Stromal cell of bone marrow (primary cell): ENCODE measurements at regions not wholly inside any gene's neighbourhood (a gene's known extent, or its start where the extent isn't known, plus 50 kb on each side); places are given as distances from the start of the nearest gene placed in this dataset.
"Not testable (repeated sequence)": the region's sequence is repeated elsewhere in the genome, so short reads cannot be mapped to it uniquely, and the experiment has no call there.

Source experiments
- DNase-seq: peaks from one replicate; pipeline ENCODE4 v3.0.0-alpha.2; 2012; ENCODE audit warnings: low read depth

GRCh38 chr13:88717946-88718345, 1046.8 kb downstream of the SLITRK5 start:
- DNase-seq, result no peak

- DNase-seq, result no peak
These were observed 1047.6 kb downstream of the SLITRK5 start for GRCh38 chr13:88718781-88719180.

DNA sequence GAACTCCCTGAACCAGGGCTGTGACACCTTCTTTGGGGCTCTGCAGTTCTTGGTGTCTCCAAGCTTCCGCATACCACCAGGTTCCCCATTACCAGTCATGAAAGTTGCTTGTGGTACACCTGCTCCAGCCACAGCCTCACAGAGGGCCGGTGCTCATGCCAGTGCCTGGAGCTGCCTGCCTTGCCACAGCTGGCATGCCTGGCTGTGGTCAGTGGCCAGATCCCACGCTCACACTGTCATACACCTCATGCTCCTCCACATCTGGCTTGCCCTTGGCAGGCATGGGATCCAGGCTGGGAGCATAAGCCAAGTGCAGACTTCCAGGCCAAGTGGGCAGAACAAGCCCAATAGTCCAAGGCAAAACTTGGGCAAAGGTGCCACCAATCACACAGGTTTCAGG, 1054.9 kb downstream of the SLITRK5 start:
- DNase-seq, result no peak

GRCh38 chr13:88727236-88727635, 1056.1 kb downstream of the SLITRK5 start:
- DNase-seq, result not testable (repeated sequence)

DNA sequence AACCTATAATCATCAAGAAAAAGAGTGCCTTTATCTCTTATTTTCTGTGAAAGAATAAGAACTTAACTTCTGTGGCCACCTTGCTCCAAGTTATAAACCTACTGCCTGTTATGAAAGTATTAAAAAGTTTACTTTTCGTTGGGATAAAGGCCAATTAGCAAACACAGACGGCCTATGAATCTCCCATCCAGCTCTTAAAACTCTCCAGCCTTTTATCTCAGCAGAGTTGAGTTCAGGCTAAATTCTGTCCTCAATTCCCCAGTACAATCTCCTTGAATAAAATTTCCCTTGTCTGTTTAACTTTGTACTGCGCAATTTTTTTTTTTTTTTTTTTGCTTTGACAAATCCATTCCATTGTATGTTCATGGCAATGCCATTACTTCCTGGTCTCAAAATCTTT, 1058.4 kb downstream of the SLITRK5 start:
- no peak for DNase-seq

GRCh38 chr13:88736026-88736425, 1064.9 kb downstream of the SLITRK5 start:
- no peak for DNase-seq

DNA sequence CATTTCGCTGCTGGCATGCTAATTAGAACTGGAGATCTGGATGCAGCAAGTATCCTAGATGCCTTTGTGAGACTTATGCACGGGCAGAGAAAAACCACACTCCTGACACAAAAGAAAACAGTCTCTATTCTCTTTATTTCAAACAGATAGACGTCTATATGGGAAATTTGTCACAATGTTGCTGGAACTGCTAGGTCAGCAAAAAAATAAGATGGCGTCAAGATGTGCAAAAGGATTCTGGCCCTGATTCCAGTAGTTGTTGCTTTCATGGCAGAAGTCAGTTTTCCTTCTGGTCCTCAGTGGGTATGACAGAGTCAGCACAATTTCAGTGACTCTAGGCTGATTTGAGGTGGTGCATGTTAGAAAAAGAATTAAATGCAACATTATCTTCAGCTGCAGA, 1068.0 kb downstream of the SLITRK5 start:
- no peak for DNase-seq

GRCh38 chr13:88744289-88744688, 1073.1 kb downstream of the SLITRK5 start:
- DNase-seq, result no peak

DNA sequence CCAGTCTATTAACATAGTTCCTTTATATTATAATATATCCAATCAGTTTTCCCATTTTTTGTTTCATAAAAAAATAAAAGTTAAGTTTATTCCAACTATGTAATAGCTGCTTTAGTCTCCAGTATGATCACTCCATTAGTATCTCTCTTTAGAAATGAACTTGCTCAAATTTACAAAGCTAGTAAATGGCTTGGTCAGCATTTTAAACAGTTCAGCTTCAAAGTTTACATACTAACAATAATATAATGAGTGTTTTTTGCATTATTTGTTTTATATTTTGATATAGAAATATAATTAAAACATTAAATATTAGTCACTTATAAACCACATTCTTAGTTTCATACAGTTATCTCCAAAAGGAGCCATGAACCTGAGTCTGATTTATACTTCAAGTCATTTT, 1073.8 kb downstream of the SLITRK5 start:
- no peak for DNase-seq

DNA sequence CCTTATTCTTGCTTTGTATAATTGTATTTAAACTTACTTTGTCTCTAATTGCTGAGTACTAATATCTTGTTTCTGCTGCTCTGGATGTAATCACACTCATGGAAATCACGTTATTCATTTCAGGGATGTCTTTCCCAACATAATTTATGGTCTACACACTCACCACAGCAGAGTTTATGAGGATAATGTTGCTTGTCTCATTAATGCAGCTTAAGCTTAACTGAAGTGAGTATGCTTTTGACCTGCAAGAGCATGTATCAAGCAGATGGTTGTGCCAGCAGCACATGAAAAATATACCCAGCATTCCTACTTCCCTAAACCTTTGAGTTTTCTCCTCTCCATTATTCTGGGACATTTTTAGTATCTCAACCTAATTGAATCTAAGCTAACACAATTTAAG, 1080.9 kb downstream of the SLITRK5 start:
- DNase-seq, result no peak

- no peak for DNase-seq
These were observed 1083.0 kb downstream of the SLITRK5 start for GRCh38 chr13:88754141-88754540.

GRCh38 chr13:88761145-88761544, 1090.0 kb downstream of the SLITRK5 start:
- DNase-seq, result no peak

DNA sequence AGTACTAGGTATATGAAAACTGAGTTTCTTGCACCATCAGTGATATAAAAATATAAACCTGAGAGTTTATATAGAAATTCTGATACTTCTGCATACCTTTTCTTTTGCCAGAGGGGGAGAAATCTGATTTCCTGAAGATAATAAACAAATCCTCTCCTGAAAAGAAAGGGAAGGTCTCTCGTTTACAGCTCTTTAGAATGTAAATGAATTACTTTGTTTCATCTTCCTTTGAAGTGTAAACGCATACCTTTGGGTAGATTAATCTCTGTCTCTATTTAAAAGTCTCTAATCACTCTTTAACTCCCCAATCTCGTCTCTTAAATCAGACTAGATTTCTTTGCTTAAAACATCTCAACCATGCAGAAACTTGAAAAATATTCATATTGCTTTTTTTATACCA, 1092.9 kb downstream of the SLITRK5 start:
- DNase-seq, result no peak

- DNase-seq, result no peak
These were observed 1129.3 kb downstream of the SLITRK5 start for GRCh38 chr13:88800505-88800904.

DNA sequence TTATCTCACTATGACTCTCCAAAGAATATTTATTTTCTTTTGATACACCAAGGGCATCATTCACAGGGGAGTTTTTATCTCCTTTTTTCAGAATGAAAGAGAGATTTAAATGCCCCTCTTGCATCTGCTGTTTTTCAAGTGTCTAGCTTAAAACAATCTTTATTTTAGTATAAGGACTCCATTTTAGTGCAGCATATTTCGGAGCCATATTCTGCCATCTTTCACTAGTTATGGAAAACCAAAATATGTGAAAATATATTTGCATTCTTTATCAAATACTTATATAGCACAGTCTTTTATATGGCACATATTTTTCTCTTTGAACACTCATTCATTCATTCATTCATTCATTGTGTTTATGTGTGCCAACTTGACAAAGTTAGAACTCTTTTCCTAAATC, 1130.2 kb downstream of the SLITRK5 start:
- DNase-seq, result no peak

DNA sequence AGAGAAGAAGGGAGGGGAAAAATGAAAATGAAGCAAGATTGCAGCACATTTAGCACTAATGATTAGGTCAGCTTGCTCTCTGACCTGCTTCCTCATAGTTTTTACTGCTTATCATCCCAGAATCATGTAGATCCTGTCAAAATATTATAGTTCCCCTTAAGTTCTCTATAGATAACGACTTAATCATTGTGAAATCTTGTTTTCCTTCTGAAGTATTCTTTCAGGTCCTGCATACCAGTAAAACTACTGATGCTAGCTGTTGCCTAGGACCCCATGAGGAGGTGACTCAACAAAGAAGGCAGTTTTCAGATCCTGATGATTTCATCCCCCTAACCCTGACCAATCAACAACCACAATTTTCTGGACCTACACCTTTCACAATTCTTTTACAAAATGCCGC, 1131.7 kb downstream of the SLITRK5 start:
- no peak for DNase-seq

- no peak for DNase-seq
These were observed 1135.3 kb downstream of the SLITRK5 start for GRCh38 chr13:88806438-88806837.

GRCh38 chr13:88817560-88817959, 1146.4 kb downstream of the SLITRK5 start:
- DNase-seq, result no peak

DNA sequence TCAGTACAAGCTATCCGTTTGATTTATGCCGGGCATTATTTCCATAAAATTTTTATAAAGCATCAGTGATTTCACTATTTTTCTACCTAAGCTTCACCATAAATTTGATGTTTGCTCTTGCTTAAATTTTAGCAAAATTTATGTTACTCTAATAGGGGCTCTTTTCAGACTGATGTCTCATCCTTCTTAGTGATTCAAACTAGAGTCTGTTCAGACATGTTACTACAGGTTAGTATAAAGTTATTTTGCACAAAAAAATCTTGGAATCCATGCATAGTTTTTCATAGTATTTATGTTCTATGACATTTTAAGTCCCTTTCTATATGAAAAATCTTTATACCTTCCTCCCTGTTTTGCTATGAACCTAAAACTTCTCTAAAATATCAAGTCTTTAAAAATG, 1151.9 kb downstream of the SLITRK5 start:
- DNase-seq, result no peak

GRCh38 chr13:88824218-88824617, 1153.0 kb downstream of the SLITRK5 start:
- no peak for DNase-seq

- DNase-seq, result no peak
These were observed 1168.9 kb downstream of the SLITRK5 start for GRCh38 chr13:88840085-88840484.

GRCh38 chr13:88852293-88852692, 1181.1 kb downstream of the SLITRK5 start:
- DNase-seq, result not testable (repeated sequence)

GRCh38 chr13:88857256-88857655, 1186.1 kb downstream of the SLITRK5 start:
- no peak for DNase-seq

DNA sequence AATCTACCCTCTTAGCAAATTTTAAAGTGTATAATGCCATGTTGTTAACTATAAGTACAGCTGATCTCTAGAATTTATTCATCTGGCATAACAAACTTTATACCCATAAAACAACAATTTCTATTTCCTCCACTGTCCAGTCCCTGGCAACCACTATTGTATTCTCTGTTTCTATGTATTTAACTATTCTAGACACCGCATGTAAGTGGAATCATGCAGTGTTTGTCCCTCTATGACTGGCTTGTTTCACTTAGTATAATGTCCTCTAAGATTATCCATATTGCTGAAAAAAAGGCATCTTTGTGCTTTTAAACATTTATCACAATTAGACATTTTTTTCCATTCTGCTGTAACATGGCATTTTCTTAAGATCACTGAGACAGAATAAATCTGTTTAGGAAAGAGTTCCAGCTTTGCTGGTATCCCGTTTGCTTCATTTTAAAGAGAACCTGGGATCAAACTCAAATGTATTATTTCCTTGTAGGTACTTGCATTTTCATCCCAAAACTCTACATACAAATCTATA, 1191.0 kb downstream of the SLITRK5 start:
- no peak for DNase-seq

GRCh38 chr13:88863116-88863515, 1191.9 kb downstream of the SLITRK5 start:
- DNase-seq, result no peak
